ENCODE measurements at regions not wholly inside any gene's neighbourhood (a gene's known extent, or its start where the extent isn't known, plus 50 kb on each side); places are given as distances from the start of the nearest gene placed in this dataset.

- Histone ChIP-seq H3K27me3 (ENCODE audit: insufficient read depth, low read depth) (peaks cover 28% of the 10 kb centered on the region), H3K79me2 (ENCODE audit: low read depth) (no peaks in the 10 kb centered on the region), H3K4me3 (no peak overlapping the region), H4K20me1 (ENCODE audit: insufficient read depth) (no peaks in the 10 kb centered on the region), H3K4me1 (replicated peaks; ENCODE audit: insufficient read depth) (no peaks in the 10 kb centered on the region), H3K27ac (no peak overlapping the region), H3K9me3 (ENCODE audit: insufficient read depth, low read depth) (no peaks in the 10 kb centered on the region), H3K36me3 (ENCODE audit: low read depth) (no peaks in the 10 kb centered on the region), H3K9me2 (ENCODE audit: insufficient read depth) (no peaks in the 10 kb centered on the region), H3K4me2 (no peak overlapping the region), H2AFZ (no peak overlapping the region), H3F3A (ENCODE audit: insufficient read depth, low read depth) (no peaks in the 10 kb centered on the region)
- BruUV-seq (replicated peaks) = no TSS peak
- TF ChIP-seq EZH2 (IDR thresholded peaks at IDR 0.05; ENCODE audit: low read depth) (no peak), CTCF (conservative IDR thresholded peaks at IDR 0.05) (no peak)
- ChIA-PET POLR2A (ENCODE audit: unreplicated experiment) (interaction anchor here (0.6 kb wide), 1 partner anchor 69 kb away, joined by 5 read pairs; no protein-coding TSS in a partner anchor), CTCF (no interaction called here)
- intact Hi-C loops (cut with micrococcal nuclease; ENCODE audit: unreplicated experiment) = loop anchor here (10.0 kb wide), 1 partner anchor 85 kb away; no protein-coding TSS in a partner anchor
- DNase-seq = no peak
These were observed 160.7 kb upstream of the ZNF32 start for GRCh38 chr10:43809211-43809930.

- no peaks in the 10 kb centered on the region for H3K9me2 ChIP-seq (ENCODE audit: insufficient read depth)
- DNase-seq = no peak
- POLR2A ChIA-PET (ENCODE audit: unreplicated experiment) = no interaction called here
- no peak overlapping the region for H3K4me2 ChIP-seq
- H3K27me3 ChIP-seq (ENCODE audit: insufficient read depth, low read depth) = peaks cover 30% of the 10 kb centered on the region
- H3K79me2 ChIP-seq (ENCODE audit: low read depth) = no peaks in the 10 kb centered on the region
- no peaks in the 10 kb centered on the region for H3K36me3 ChIP-seq (ENCODE audit: low read depth)
- TF ChIP-seq EZH2 (IDR thresholded peaks at IDR 0.05; ENCODE audit: low read depth) = no peak
- no peak for TF ChIP-seq CTCF (conservative IDR thresholded peaks at IDR 0.05)
- no peak overlapping the region for H2AFZ ChIP-seq
- CTCF ChIA-PET = no interaction called here
- H3K27ac ChIP-seq = no peak overlapping the region
- H4K20me1 ChIP-seq (ENCODE audit: insufficient read depth) = no peaks in the 10 kb centered on the region
- H3F3A ChIP-seq (ENCODE audit: insufficient read depth, low read depth) = no peaks in the 10 kb centered on the region
- H3K9me3 ChIP-seq (ENCODE audit: insufficient read depth, low read depth) = no peaks in the 10 kb centered on the region
- no peaks in the 10 kb centered on the region for H3K4me1 ChIP-seq (replicated peaks; ENCODE audit: insufficient read depth)
- intact Hi-C loops (cut with micrococcal nuclease; ENCODE audit: unreplicated experiment) = loop anchor here (10.0 kb wide), 1 partner anchor 87 kb away; no protein-coding TSS in a partner anchor
- H3K4me3 ChIP-seq = no peak overlapping the region
- no TSS peak for BruUV-seq (replicated peaks)
These were observed 159.5 kb upstream of the ZNF32 start for GRCh38 chr10:43808136-43808535.

- TF ChIP-seq CTCF (conservative IDR thresholded peaks at IDR 0.05) (no peak), EZH2 (IDR thresholded peaks at IDR 0.05; ENCODE audit: low read depth) (no peak)
- ChIA-PET CTCF (no interaction called here), POLR2A (ENCODE audit: unreplicated experiment) (no interaction called here)
- Histone ChIP-seq H4K20me1 (ENCODE audit: insufficient read depth) (no peaks in the 10 kb centered on the region), H3K27ac (no peak overlapping the region), H3F3A (ENCODE audit: insufficient read depth, low read depth) (no peaks in the 10 kb centered on the region), H2AFZ (no peak overlapping the region), H3K9me2 (ENCODE audit: insufficient read depth) (no peaks in the 10 kb centered on the region), H3K4me2 (no peak overlapping the region), H3K79me2 (ENCODE audit: low read depth) (no peaks in the 10 kb centered on the region), H3K9me3 (ENCODE audit: insufficient read depth, low read depth) (no peaks in the 10 kb centered on the region), H3K36me3 (ENCODE audit: low read depth) (no peaks in the 10 kb centered on the region), H3K4me3 (no peak overlapping the region), H3K27me3 (ENCODE audit: insufficient read depth, low read depth) (peaks cover 37% of the 10 kb centered on the region), H3K4me1 (replicated peaks; ENCODE audit: insufficient read depth) (no peaks in the 10 kb centered on the region)
- intact Hi-C loops (cut with micrococcal nuclease; ENCODE audit: unreplicated experiment) = loop anchor here (10.0 kb wide), 1 partner anchor 88 kb away; no protein-coding TSS in a partner anchor
- no TSS peak for BruUV-seq (replicated peaks)
- DNase-seq = no peak
These were observed 158.4 kb upstream of the ZNF32 start for GRCh38 chr10:43806831-43807640.

All from PC-9 (cell line).